Fibroblast of peridontal ligament (primary cell): ENCODE measurements at regions not wholly inside any gene's neighbourhood (a gene's known extent, or its start where the extent isn't known, plus 50 kb on each side); places are given as distances from the start of the nearest gene placed in this dataset.
"Not testable (repeated sequence)": the region's sequence is repeated elsewhere in the genome, so short reads cannot be mapped to it uniquely, and the experiment has no call there.

Experiments
- DNase-seq: peaks from one replicate; pipeline ENCODE4 v3.0.0-alpha.2; 2010; ENCODE audit errors: extremely low read depth

DNA sequence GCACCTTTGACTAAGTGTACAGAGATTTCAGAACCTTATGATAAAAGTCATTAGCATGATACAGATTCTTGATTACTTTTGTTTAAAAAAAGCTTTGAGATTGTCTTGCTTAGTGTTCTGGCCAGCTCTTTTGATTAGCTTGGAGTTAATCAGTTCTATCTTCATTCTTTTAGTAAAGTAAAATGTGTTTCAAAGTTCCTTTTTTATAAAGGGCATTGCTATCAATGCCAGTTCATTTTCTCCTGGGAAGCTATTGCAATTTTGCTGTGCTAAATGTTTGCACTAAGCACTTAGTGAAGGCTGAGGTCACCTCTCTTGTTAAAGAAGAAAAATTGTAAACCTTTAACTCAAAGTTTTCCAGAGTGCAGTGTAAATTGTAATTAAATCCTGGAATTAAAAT, 946.7 kb upstream of the TMPRSS15 start:
- DNase-seq = no peak

DNA sequence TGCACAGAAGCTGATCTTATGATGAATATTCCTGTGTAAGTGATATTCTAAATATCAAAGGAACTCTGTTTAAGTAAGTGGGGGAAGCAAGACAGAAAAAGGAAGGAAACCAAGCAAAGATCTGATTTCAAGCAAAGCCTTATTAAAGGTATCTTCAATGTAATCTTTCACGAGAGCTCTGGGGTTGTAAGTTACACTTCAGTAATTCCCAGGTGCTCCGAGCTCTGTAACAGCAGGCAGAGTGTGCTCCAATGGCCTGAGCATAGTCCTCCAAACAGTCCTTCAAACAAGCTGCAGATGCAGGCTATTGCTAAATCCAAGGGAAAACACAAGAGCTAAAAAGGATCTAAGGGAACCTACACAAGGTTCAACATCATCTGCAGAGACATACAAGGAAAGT, 949.7 kb upstream of the TMPRSS15 start:
- no peak for DNase-seq

DNA sequence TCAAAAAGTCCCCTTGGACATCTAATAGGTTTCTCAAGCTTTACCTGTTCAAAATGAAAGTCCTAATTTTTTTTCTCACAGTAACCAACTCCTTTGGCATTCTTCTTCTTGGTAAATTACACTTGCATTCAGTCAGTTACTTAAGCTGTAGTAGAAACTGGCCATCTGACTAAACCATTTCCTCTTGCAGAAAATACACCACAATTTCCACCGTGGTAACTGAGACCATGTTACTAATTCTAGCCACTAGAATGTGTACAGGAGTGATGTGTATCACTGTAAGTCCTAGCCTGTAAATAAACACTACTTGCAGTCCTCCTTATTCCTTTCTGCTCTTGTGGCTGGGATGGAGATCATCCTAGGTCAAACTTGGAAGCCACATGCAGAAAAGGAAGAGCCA, 965.4 kb upstream of the TMPRSS15 start:
- DNase-seq = no peak

DNA sequence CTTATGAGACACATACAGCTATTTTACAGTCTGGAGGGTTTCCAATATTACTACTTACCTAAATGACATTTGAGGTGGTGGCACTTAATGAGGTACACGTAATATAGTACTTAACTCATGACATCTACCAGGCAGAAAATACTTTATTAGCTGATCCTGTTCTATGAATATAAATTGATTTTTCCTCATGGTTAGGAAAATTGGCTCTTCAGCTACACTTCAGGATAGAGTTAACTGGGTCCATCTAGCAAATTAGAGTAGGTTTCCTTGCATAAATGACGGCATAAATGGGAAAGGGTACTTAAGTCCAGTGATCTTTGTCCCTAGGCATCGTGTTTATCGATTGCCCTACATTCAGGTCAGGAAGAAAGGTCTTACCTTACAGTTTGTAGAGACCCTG, 988.8 kb upstream of the TMPRSS15 start:
- no peak for DNase-seq

DNA sequence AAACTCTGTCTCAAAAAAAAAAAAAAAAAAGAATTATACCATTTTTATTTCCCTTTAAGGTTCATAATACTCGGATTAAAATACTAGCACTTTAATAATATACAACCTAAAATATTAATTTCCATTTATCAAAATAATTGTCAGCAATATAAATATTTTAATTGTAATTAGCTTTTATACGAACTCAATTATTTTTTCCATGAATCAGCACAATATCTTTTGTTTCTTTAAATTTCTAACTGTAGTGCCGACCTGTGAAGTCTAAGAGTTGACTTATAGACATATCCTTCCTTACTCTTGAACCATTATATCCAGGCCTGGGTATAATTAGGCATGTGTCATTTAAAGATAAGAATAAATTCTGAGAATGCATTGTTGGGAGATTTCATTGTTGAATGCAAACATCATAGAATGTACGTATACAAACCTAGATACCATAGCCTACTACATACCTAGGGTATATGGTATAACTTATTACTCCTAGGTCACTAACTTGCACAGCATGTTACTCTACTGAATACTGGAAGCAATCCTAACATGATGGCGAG, 996.7 kb upstream of the TMPRSS15 start:
- no peak for DNase-seq

DNA sequence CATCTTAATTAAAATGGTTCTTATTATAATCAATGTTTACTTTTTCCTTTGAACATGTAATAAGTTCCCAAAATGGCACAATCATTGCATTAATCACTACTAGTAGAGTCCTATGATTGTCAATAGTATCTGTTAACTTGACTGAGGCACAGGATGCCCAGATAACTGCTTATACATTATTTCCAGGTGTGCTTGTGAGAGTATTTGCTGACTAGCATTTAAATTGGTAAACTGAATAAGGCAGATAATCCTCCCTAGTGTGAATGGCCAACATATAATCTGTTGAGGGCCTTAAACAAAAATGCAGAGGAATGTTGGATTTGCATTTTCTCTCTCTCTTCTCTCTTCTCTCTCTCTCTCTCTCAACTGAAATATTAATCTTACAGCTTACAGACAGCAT, 999.3 kb upstream of the TMPRSS15 start:
- no peak for DNase-seq

DNA sequence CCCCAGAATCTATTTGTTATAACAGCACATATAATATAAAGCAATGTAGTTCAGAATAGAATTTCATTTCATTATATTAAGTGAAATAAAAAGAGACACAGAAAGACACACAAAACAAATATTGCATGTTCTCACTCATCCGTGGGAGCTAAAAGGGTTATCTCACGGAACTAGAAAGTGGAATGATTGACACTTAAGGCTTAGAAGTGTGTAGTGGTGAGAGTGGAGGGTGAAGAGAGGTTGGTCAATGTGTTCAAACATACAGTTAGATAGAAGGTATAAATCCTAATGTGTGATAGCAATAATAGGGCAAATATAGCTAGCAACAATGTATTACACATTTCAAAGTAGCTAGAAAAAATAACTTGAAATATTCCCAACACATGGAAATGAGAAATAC, 1001.7 kb upstream of the TMPRSS15 start:
- no peak for DNase-seq

DNA sequence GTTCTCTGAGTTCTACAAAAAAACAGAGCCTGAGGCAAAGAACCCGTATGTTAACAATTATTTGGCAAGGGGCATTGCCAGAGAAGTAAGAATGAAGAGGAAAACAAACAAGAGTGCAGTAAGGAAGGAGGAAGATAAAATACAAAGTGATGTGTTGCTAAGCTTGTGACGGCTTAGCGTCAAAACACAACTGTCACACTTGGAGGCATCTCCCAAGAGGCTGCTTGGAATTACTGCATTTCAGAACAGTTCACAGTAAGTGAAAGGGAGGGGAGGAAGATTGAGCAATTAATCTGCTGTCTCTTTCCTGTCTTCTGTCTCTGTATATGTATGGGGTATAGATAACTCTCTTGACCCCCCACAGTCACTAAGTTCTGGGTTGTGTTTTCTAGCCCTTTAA, 1017.0 kb upstream of the TMPRSS15 start:
- DNase-seq = no peak

DNA sequence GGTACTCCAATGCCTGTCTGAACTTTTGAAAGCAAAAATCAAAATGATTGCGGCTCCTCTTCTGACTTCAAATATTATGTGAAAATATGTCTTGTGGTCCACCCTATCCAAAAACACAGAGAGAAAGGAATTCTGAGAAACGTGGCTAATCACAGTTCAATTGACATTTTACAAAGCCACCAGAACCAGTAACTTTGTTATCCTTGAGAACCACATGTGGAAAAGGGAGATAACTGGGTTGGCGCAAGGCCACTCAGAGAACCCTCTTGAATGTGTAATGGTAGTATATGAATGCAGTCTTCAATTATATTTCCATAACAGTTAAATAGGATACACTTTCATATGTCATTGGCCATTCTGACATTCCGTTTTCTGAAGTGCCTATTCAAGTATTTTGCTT, 1030.0 kb upstream of the TMPRSS15 start:
- no peak for DNase-seq

DNA sequence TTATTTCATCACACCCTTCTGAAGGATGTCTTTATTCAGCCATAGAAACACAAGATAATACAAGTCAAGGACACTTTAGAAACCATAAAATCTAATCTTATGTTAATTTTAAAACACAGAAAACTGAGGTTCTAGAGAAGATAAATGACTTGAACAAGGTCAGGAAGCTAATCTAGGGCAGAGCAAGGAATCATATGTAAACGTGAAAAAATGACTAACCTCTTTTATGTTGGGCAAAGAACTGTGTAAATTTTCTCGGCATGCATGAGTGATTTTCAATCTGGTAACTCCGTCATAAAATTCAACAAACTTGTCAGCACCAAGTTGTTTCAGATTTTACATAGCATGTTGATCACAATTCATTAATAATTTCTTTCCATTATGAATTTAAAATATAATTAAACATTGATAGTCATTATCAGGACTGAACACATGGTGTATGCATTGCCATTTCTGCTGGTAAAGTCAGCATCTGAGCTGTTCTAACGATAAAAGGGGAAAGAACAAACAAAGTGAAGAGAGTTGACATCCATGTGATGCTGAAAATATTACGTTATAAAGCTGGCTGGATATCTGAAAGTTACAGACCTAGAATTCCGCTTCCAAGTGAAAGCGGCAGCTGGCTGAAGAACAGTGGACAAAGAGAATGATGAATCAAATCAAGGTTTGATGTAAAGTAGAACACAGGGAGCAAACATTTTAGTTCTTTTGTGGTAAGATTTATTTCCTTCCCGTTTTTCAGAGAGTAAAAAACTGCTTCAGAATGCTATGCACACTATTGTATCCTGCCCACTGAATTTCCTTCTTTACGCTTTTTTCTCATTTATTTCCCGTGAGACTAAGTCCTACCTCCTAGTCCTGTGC, 1037.4 kb upstream of the TMPRSS15 start:
- no peak for DNase-seq

DNA sequence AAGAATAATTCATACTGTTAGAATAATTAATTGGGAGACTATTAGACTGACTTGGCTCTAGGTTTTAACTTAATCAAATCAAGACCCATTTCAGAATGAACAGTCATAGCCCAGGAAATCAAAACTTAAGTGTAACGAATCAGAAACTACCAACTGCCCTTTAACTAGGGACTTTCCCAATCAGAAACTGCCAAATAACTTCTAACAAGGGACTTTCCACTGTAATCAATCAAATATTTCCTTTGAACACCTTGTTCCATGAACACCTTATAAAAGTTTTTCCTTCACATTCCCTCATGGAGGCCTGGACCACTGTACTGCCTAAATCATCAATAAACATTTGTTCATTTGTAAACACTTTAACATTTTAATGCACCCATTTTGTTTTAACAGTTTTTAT, 1054.7 kb upstream of the TMPRSS15 start:
- DNase-seq = no peak

DNA sequence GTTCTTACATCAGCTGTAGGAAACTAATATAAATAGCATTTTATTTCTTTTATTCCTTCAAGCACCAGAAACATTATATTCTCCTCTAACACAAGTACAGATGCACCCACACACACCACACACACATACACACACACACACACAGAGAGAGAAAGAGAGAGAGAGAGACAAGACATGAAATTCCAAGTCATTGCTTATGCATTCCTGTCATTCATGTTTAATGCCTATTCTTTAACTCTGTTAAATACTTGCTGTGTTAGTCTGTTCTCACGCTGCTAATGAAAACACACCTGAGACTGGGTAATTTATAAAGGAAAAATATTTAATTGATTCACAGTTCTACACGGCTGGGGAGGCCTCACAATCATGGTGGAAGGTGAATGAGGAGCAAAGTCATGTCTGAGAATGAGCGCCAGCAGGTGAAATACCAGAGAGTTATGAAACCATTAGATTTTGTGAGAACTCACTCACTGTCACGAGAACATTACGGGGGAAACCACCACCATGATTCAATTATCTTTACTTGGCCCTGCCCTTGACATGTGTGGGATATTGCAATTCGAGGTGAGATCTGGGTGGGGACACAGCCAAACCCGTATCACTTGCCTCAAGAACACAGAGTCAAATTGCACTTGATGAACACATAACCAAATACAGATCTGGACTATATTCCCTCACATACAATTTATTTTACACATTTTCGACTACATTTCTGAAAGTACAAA, 1058.1 kb upstream of the TMPRSS15 start:
- DNase-seq = no peak

DNA sequence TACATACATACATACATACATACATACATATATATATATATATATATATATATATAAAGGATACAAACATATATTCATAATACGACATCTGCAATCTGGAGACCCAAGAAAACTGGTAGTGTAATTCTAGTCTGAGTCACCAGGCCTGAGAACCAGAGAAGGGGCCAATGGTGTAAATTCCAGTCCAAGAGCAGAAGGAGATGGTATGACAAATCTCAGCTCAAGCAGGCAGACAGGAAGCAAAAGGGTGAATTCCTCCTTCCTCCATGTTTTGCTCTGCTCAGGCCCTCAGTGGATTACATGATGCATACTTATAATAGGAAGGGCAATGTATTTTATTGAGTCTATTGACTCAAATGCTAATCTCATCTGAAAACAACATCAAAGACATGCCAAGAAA, 1060.4 kb upstream of the TMPRSS15 start:
- no peak for DNase-seq

DNA sequence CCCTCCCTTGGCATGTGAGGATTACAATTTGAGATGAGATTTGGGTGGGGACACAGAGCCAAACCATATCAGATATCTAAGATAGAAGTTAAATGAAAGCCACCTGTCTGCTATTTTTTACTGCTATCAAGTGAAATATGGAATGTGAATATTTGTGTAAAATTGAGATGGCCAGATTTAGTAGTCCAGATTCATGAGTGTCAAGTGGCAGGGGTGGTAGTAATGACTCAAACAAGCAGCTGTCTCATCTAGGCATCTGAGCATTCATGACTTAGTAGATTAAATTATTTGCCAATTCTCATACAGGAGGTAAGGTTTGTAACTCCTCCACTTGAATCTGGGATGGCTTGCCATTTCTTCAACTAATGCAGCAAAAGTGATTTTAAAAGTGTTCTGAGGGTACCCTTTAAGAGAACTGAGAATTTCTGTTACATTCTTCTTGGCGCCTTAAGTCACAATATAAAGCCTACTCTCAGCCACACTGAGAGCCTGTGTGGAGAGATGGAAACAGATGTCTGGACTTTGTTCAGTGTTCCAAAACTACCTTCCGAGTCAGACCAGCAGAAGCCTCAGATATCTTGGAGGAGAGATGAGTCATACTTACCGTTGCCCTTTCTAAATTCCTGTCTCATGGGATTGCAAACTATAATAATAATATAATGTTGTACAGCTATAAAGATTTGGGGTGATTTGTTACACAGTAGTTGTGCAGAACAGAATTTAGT, 1065.6 kb upstream of the TMPRSS15 start:
- no peak for DNase-seq

DNA sequence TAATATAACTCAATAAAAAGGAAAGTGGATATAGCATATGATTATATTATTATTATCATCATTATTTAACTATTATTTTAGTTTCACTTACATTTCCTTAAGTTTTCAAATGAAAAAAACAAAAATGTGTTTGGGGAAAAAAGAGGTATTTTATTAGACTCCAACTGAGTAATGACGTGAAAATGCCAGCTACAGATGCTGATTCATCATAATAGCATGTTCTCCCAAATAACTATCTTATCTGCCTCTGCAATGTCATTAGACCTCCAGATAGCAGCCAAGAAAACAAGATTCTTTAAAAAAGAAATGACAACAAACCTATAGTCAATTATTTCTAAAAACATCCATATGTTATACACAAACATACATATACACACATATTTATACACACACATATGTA, 1071.9 kb upstream of the TMPRSS15 start:
- DNase-seq = no peak

DNA sequence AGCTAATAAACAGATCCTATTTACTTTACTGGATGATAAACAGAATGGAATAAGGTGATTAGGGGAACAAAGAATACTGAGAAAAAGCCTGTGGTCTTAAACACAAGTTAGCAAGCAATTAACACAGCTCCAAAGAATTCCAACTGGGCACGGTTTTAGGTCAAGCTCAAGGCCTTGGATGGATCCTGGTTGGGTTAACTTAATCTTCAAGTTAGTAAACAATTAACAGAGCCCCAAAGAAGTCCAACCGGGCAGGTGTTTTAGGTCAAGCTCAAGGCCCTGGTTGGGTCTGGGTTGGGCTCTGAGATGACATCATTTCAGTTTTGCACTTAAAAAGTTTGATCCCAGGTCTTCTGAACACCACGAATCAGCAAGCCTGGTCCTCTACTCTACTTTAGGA, 1086.3 kb upstream of the TMPRSS15 start:
- DNase-seq = no peak

DNA sequence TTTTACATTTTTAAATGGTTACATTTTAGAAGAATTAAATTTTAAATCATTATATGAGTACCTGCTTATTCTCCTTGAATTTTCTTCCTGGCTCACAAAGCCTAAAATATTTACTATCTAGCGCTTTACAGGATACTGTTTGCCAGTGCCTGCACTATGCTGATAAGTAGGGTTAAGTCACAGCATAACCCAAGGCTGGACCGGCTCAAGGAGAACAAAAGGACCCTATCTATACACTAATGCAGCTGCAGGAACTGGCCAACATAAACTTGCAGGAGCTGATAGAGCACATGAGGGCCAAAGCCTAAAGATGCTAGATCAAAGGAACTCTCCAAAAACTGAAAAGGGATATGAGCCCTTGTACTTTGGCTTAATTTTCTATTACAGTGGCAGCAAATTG, 1086.9 kb upstream of the TMPRSS15 start:
- DNase-seq = no peak

DNA sequence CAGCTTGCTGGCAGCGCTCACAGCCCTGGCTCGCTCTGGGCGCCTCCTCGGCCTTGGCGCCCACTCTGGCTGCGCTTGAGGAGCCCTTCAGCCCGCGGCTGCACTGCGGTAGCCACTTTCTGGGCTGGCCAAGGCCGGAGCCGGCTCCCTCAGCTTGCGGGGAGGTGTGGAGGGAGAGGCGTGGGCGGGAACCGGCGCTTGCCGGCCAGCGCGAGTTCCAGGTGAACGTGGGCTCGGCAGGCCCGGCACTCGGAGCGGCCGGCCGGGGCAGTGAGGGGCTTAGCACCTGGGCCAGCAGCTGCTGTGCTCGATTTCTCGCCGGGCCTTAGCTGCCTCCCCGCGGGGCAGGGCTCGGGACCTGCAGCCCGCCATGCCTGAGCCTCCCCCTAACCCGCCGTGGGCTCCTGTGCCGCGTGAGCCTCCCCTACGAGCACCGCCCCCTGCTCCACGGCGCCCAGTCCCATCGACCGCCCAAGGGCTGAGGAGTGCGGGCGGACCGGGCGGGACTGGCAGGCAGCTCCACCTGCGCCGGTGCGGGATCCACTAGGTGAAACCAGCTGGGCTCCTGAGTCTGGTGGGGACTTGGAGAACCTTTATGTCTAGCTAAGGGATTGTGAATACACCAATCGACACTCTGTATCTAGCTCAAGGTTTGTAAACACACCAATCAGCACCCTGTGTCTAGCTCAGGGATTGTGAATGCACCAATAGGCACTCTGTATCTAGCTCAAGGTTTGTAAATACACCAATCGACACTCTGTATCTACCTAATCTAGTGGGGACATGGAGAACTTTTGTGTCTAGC, 1090.1 kb upstream of the TMPRSS15 start:
- not testable (repeated sequence) for DNase-seq

DNA sequence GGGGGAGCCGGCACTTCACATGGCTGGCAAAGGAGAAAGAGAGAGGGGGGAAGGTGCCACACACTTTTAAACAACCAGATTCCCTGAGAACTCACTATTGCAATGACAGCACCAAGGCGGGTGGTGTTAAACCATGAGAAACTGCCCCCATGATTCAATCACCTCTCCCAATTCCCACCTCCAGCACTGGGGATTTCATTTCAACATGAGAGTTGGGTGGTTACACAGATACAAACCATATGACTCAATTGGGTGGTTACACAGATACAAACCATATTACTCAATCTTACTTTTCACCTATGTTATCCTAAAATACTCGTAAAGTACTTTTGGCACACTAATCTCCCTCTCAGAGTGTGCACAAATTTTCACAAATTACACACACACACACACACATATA, 1097.5 kb upstream of the TMPRSS15 start:
- DNase-seq = no peak

DNA sequence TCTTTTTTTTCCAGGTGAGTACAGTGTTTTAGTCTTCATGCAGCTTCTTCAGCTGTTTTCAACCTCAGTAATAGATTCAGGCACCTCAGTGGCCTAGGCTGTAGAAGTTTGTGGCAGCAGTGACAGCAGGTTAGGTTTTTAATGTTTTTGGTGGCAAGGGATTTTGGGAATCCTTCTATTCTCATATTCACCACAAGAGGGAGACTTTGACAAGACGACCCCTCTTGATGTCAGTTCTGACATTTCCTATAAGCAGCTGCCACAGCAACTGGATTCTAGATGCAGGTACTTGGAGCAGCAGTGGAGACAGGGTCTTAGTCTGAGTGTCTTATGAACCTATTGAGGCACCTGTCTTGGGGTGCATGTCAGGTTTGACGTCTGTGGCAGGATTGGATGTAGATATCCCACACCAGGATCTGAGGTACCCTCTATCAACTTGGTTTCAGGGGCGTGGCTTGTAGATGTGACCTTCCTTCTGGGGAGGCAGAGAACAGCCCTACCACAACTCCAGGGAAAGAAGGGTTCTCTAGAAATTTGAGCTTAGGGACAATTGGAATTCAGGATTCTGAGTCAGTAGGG, 1104.2 kb upstream of the TMPRSS15 start:
- DNase-seq = no peak

DNA sequence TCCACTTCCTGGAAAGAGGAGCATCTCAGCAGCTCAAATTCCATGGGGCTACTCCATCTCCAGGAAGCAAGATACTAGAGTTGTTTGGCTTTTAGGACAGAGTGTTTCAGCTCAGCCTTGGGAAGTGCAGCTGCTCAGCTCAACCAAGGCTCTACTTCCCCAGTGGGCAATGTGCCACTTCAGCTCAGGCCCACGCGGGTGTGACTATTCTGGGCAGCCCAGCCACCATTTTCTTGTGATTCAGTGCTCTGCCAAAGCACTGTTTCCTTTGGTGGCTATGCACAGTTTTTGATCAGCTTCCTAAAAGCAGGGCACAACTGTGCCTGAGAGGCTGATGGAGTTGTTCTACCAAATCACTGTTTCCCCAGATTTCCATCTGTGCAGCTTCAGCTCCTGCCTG, 1104.9 kb upstream of the TMPRSS15 start:
- DNase-seq = no peak
